HEK293T (cell line): ENCODE measurements at regions not wholly inside any gene's neighbourhood (a gene's known extent, or its start where the extent isn't known, plus 50 kb on each side); places are given as distances from the start of the nearest gene placed in this dataset.

ENCODE experiments used
- CTCF ChIA-PET: fragments of 350-600 bp; formaldehyde crosslinking; extraction: SDS; loops from one replicate; lab custom pipeline; 2021; ENCODE audit warnings: antibody characterized with exemption, inconsistent platforms; lab: Yijun Ruan, JAX
- POLR2A ChIA-PET: fragments of 350-600 bp; formaldehyde crosslinking; extraction: SDS; loops from one replicate; lab custom pipeline; 2020; ENCODE audit warnings: antibody characterized with exemption, inconsistent platforms; lab: Yijun Ruan, JAX
- DNase-seq: peaks from one replicate; pipeline ENCODE4 v3.0.0; 2012; ENCODE audit warnings: mixed read lengths; ENCODE audit errors: extremely low spot score
- ARNT ChIP-seq: fragments of 450-650 bp; IDR thresholded peaks from 2 replicates; pipeline ENCODE4 v1.6.1; 2017; ENCODE audit warnings: mild to moderate bottlenecking
- BHLHE40 ChIP-seq: fragments of 450-650 bp; IDR thresholded peaks from 2 replicates; pipeline ENCODE4 v1.6.1; 2016; ENCODE audit warnings: mild to moderate bottlenecking, moderate library complexity, borderline replicate concordance
- CTBP1 ChIP-seq: fragments of 450-650 bp; IDR thresholded peaks from 2 replicates; pipeline ENCODE4 v1.6.1; 2016; ENCODE audit warnings: borderline replicate concordance
- ELF4 ChIP-seq: fragments of 450-650 bp; IDR thresholded peaks from 2 replicates; pipeline ENCODE4 v1.6.1; 2017; ENCODE audit warnings: antibody characterized with exemption
- FOXA1 ChIP-seq: fragments of 450-650 bp; IDR thresholded peaks from 2 replicates; pipeline ENCODE4 v1.6.1; 2016; ENCODE audit warnings: mild to moderate bottlenecking
- FOXK2 ChIP-seq: fragments of 450-650 bp; IDR thresholded peaks from 2 replicates; pipeline ENCODE4 v1.6.1; 2016; ENCODE audit warnings: mild to moderate bottlenecking
- FOXM1 ChIP-seq: fragments of 450-650 bp; IDR thresholded peaks from 2 replicates; pipeline ENCODE4 v1.6.1; 2017; ENCODE audit warnings: mild to moderate bottlenecking, borderline replicate concordance
- HDGF ChIP-seq: fragments of 450-650 bp; IDR thresholded peaks from 2 replicates; pipeline ENCODE4 v1.6.1; 2017; ENCODE audit warnings: antibody characterized with exemption, borderline replicate concordance
- L3MBTL2 ChIP-seq: fragments of 450-650 bp; conservative IDR thresholded peaks from 2 replicates; pipeline ENCODE4 v1.6.1; 2016; ENCODE audit warnings: mild to moderate bottlenecking
- LEF1 ChIP-seq: fragments of 450-650 bp; IDR thresholded peaks from 2 replicates; pipeline ENCODE4 v1.6.1; 2017; ENCODE audit warnings: mild to moderate bottlenecking, borderline replicate concordance
- NFRKB ChIP-seq: fragments of 450-650 bp; IDR thresholded peaks from 2 replicates; pipeline ENCODE4 v1.6.1; 2016; ENCODE audit warnings: mild to moderate bottlenecking, moderate library complexity
- PKNOX1 ChIP-seq: fragments of 450-650 bp; IDR thresholded peaks from 2 replicates; pipeline ENCODE4 v1.6.1; 2016
- SP1 ChIP-seq: fragments of 450-650 bp; IDR thresholded peaks from 2 replicates; pipeline ENCODE4 v1.6.1; 2017
- SUZ12 ChIP-seq: fragments of 450-650 bp; IDR thresholded peaks from 2 replicates; pipeline ENCODE4 v1.6.1; 2016; ENCODE audit warnings: mild to moderate bottlenecking
- TARDBP ChIP-seq: fragments of 450-650 bp; IDR thresholded peaks from 2 replicates; pipeline ENCODE4 v1.6.1; 2016
- ZNF384 ChIP-seq: fragments of 450-650 bp; IDR thresholded peaks from 2 replicates; pipeline ENCODE4 v1.6.1; 2016

GRCh38 chr11:116065986-116066385 is 561.8 kb upstream of the CADM1 start:
- ChIA-PET POLR2A (no interaction called here), CTCF (no interaction called here)
- TF ChIP-seq TARDBP (no peak), HDGF (no peak)
- DNase-seq, result no peak

GRCh38 chr11:116065191-116065895 is 561.1 kb upstream of the CADM1 start:
- no peak for DNase-seq
- ChIA-PET CTCF (no interaction called here), POLR2A (interaction anchor here (0.6 kb wide), 1 partner anchor 21 kb away, joined by 3 read pairs; no protein-coding TSS in a partner anchor)
- TF ChIP-seq L3MBTL2 (no peak), FOXK2 (no peak), SP1 (no peak), ARNT (no peak), SUZ12 (no peak), NFRKB (no peak), TARDBP (no peak), BHLHE40 (no peak), LEF1 (no peak), PKNOX1 (no peak), CTBP1 (no peak), FOXA1 (no peak), HDGF (no peak), ELF4 (no peak), FOXM1 (no peak)

GRCh38 chr11:116062490-116063171 is 558.4 kb upstream of the CADM1 start:
- no peak for DNase-seq
- ChIA-PET POLR2A (no interaction called here), CTCF (no interaction called here)
- TF ChIP-seq FOXA1, result no peak
- no peak for TF ChIP-seq FOXK2
- TF ChIP-seq NFRKB, result no peak
- TF ChIP-seq HDGF, result no peak
- no peak for TF ChIP-seq SUZ12
- TF ChIP-seq PKNOX1, result no peak
- TF ChIP-seq ELF4, result no peak
- no peak for TF ChIP-seq LEF1
- no peak for TF ChIP-seq FOXM1
- TF ChIP-seq TARDBP, result no peak
- no peak for TF ChIP-seq ZNF384
- no peak for TF ChIP-seq ARNT
- TF ChIP-seq BHLHE40, result no peak
- no peak for TF ChIP-seq L3MBTL2
- TF ChIP-seq CTBP1, result no peak

GRCh38 chr11:116062129-116062489 is 557.9 kb upstream of the CADM1 start:
- no peak for DNase-seq
- no peak for TF ChIP-seq CTBP1
- TF ChIP-seq HDGF, result no peak
- TF ChIP-seq TARDBP, result no peak
- no peak for TF ChIP-seq FOXM1
- TF ChIP-seq ZNF384, result no peak
- TF ChIP-seq L3MBTL2, result no peak
- TF ChIP-seq ELF4, result no peak
- TF ChIP-seq FOXA1, result no peak
- no peak for TF ChIP-seq ARNT
- TF ChIP-seq FOXK2, result no peak
- CTCF ChIA-PET, result no interaction called here
- POLR2A ChIA-PET, result no interaction called here

- ChIA-PET CTCF (no interaction called here), POLR2A (no interaction called here)
- DNase-seq, result no peak
- TF ChIP-seq SUZ12 (no peak), HDGF (no peak), ELF4 (no peak), NFRKB (no peak), ZNF384 (no peak), SP1 (no peak), ARNT (no peak), FOXM1 (no peak), CTBP1 (no peak), LEF1 (no peak), FOXK2 (no peak), PKNOX1 (no peak), L3MBTL2 (no peak), TARDBP (no peak)
Measured at GRCh38 chr11:116061322-116061721, 557.1 kb upstream of the CADM1 start.
